ENCODE measurements at regions not wholly inside any gene's neighbourhood (a gene's known extent, or its start where the extent isn't known, plus 50 kb on each side); places are given as distances from the start of the nearest gene placed in this dataset.

GRCh38 chr13:90952326-90952725, 395.2 kb upstream of the MIR17HG start (continued):
- TF ChIP-seq PRDM1 (tag by site-specific recombination; IDR thresholded peaks at IDR 0.05) (no peak), GLI2 (tag by site-specific recombination; IDR thresholded peaks at IDR 0.05; ENCODE audit: borderline replicate concordance, low read depth) (no peak), ZNF138 (tag by site-specific recombination; IDR thresholded peaks at IDR 0.05; ENCODE audit: borderline replicate concordance) (no peak), ZNF18 (tag by site-specific recombination; IDR thresholded peaks at IDR 0.05) (no peak), ZNF701 (tag by site-specific recombination; IDR thresholded peaks at IDR 0.05) (no peak)

- ChIA-PET CTCF (no interaction called here), POLR2A (no interaction called here)
- no peak for TF ChIP-seq ZNF280C (tag by site-specific recombination; IDR thresholded peaks at IDR 0.05)
- TF ChIP-seq GLI2 (tag by site-specific recombination; IDR thresholded peaks at IDR 0.05; ENCODE audit: borderline replicate concordance, low read depth) = no peak
- no peak for TF ChIP-seq ZBTB26 (tag by site-specific recombination; optimal IDR thresholded peaks at IDR 0.05)
- no peak overlapping the region for H3K4me3 ChIP-seq (ENCODE audit: low read depth, low read length)
- H3K9me3 ChIP-seq (ENCODE audit: control insufficient read depth, insufficient read depth, low read depth, low read length) = no peaks in the 10 kb centered on the region
- H3K36me3 ChIP-seq (ENCODE audit: control insufficient read depth in 2 of 2, insufficient read depth in 1 of 2, low read length in 2 of 2) = no peaks in the 10 kb centered on the region
- no peak overlapping the region for H3K27ac ChIP-seq (ENCODE audit: extremely low read depth, low read depth, low read length)
- no peaks in the 10 kb centered on the region for H3K4me1 ChIP-seq (ENCODE audit: control insufficient read depth, insufficient read depth, low read length)
Observed at GRCh38 chr13:90954605-90955195, 392.8 kb upstream of the MIR17HG start.

GRCh38 chr13:90956031-90956430, 391.5 kb upstream of the MIR17HG start:
- H3K4me3 ChIP-seq (ENCODE audit: low read depth, low read length) = no peak overlapping the region
- no peaks in the 10 kb centered on the region for H3K9me3 ChIP-seq (ENCODE audit: control insufficient read depth, insufficient read depth, low read depth, low read length)
- ChIA-PET POLR2A (no interaction called here), CTCF (no interaction called here)
- no peaks in the 10 kb centered on the region for H3K4me1 ChIP-seq (ENCODE audit: control insufficient read depth, insufficient read depth, low read length)
- no peak overlapping the region for H3K27ac ChIP-seq (ENCODE audit: extremely low read depth, low read depth, low read length)
- TF ChIP-seq ZNF623 (tag by site-specific recombination; IDR thresholded peaks at IDR 0.05) (no peak), ZNF202 (tag by site-specific recombination; IDR thresholded peaks at IDR 0.05; ENCODE audit: borderline replicate concordance) (no peak), ZNF501 (tag by site-specific recombination; IDR thresholded peaks at IDR 0.05) (no peak), ZSCAN30 (tag by site-specific recombination; IDR thresholded peaks at IDR 0.05) (no peak), ZNF274 (IDR thresholded peaks at IDR 0.05; ENCODE audit: low read length) (no peak), ZNF274 (tag by site-specific recombination; IDR thresholded peaks at IDR 0.05; ENCODE audit: borderline replicate concordance) (no peak), ZNF561 (tag by site-specific recombination; IDR thresholded peaks at IDR 0.05; ENCODE audit: borderline replicate concordance) (no peak), SP3 (tag by site-specific recombination; IDR thresholded peaks at IDR 0.05) (no peak), ZNF513 (tag by site-specific recombination; IDR thresholded peaks at IDR 0.05) (no peak), ZBTB6 (tag by site-specific recombination; IDR thresholded peaks at IDR 0.05) (no peak)
- H3K36me3 ChIP-seq (ENCODE audit: control insufficient read depth in 2 of 2, insufficient read depth in 1 of 2, low read length in 2 of 2) = no peaks in the 10 kb centered on the region

Measured in HEK293 (cell line).